Astrocyte (in vitro differentiated cells and primary cell): ENCODE measurements at regions not wholly inside any gene's neighbourhood (a gene's known extent, or its start where the extent isn't known, plus 50 kb on each side); places are given as distances from the start of the nearest gene placed in this dataset.

ENCODE experiments used
- DNase-seq: peaks from one replicate; pipeline ENCODE4 v3.0.0-alpha.2; 2010; ENCODE audit warnings: low read depth
- FAIRE-seq: peaks from 2 replicates; lab custom pipeline; 2011; peaks lifted over from hg19 to GRCh38; lab: Jason Lieb, UNC
- H2AFZ ChIP-seq: 2 replicates; pipeline ENCODE4 v1.6.0; 2012; ENCODE audit warnings: low read depth, low read length, inconsistent platforms
- H3K27ac ChIP-seq: 2 replicates; pipeline ENCODE4 v1.5.1; 2011; ENCODE audit warnings: low read depth, low read length, inconsistent platforms
- H3K27me3 ChIP-seq: 2 replicates; pipeline ENCODE4 v1.6.0; 2011; ENCODE audit warnings: low read length, inconsistent platforms; ENCODE audit not compliant: insufficient read depth
- H3K36me3 ChIP-seq: 2 replicates; pipeline ENCODE4 v1.5.1; 2011; ENCODE audit warnings: low read length, inconsistent platforms; ENCODE audit not compliant: insufficient read depth
- H3K4me1 ChIP-seq: 2 replicates; pipeline ENCODE4 v1.5.1; 2011; ENCODE audit warnings: low read length, inconsistent platforms; ENCODE audit not compliant: insufficient read depth
- H3K4me2 ChIP-seq: 2 replicates; pipeline ENCODE4 v1.6.0; 2012; ENCODE audit warnings: low read length, inconsistent platforms
- H3K4me3 ChIP-seq: 2 replicates; pipeline ENCODE4 v1.5.1; 2011; ENCODE audit warnings: low read depth, mild to moderate bottlenecking, low read length, inconsistent platforms; ENCODE audit not compliant: insufficient read depth
- H3K79me2 ChIP-seq: 2 replicates; pipeline ENCODE4 v1.6.0; 2012; ENCODE audit warnings: mild to moderate bottlenecking, low read length, inconsistent platforms; ENCODE audit not compliant: insufficient read depth
- H3K9ac ChIP-seq: 2 replicates; pipeline ENCODE4 v1.6.0; 2012; ENCODE audit warnings: mild to moderate bottlenecking, low read length, inconsistent platforms
- H3K9me3 ChIP-seq: 2 replicates; pipeline ENCODE4 v1.5.1; 2012; ENCODE audit warnings: low read depth, mild to moderate bottlenecking, low read length, inconsistent platforms; ENCODE audit not compliant: insufficient read depth
- H4K20me1 ChIP-seq: 2 replicates; pipeline ENCODE4 v1.6.0; 2012; ENCODE audit warnings: low read length, inconsistent platforms; ENCODE audit not compliant: insufficient read depth
- H3K27ac Mint-ChIP-seq: one replicate; pipeline ENCODE4 v1.8.0; 2021; ENCODE audit warnings: mild to moderate bottlenecking, mixed read lengths; ENCODE audit not compliant: unreplicated experiment
- H3K27me3 Mint-ChIP-seq: one replicate; pipeline ENCODE4 v1.8.0; 2021; ENCODE audit warnings: low read depth, mixed read lengths; ENCODE audit not compliant: unreplicated experiment
- H3K36me3 Mint-ChIP-seq: one replicate; pipeline ENCODE4 v1.8.0; 2021; ENCODE audit warnings: low read depth, mixed read lengths; ENCODE audit not compliant: unreplicated experiment
- H3K4me1 Mint-ChIP-seq: one replicate; pipeline ENCODE4 v1.8.0; 2021; ENCODE audit warnings: low read depth, mixed read lengths; ENCODE audit not compliant: unreplicated experiment
- H3K4me3 Mint-ChIP-seq: one replicate; pipeline ENCODE4 v1.8.0; 2021; ENCODE audit warnings: mild to moderate bottlenecking, moderate library complexity, mixed read lengths; ENCODE audit not compliant: unreplicated experiment
- H3K9me3 Mint-ChIP-seq: one replicate; pipeline ENCODE4 v1.8.0; 2021; ENCODE audit warnings: mild to moderate bottlenecking, mixed read lengths; ENCODE audit not compliant: unreplicated experiment
- EZH2 ChIP-seq: IDR thresholded peaks from 2 replicates; pipeline ENCODE4 v1.6.1; 2012; ENCODE audit warnings: mild to moderate bottlenecking, low read length, inconsistent platforms; ENCODE audit not compliant: insufficient read depth
- TF ChIP-seq, protein P1 (sequence below): IDR thresholded peaks from 2 replicates; pipeline ENCODE4 v1.5.1; 2011; ENCODE audit warnings: low read depth, mild to moderate bottlenecking, inconsistent platforms, low read length, moderate library complexity; ENCODE audit not compliant: insufficient read depth

DNA sequence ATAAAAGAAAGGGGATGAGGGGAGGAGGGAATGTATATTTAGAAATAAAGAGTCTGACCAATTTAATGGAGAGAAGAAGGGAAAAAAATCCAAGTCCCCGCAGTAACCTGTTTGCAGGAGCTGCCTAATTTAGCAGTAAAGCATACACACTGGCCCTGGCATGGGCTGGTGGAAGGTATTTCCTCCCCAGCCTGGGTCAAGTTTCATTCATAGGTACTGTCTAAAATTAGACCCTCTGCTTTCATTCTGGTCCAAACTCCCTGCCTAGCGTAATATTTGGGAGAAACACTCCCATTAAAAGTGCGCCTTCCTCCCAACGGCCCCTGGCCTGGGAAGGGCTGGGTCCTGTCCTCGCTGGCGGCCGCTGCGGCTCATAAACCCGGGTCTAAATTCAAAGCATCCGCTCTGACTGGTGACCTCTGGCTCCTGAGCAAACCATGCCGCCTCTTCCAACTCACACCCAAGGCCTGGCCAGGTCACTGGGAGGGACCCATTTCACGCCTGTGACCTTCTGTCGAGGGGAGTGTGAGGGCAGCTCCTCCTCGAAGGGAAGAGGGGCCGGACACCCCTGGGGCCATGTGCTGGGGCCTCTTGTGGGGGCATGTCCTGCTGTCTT, 123.2 kb downstream of the FGF18 start:
- peaks cover 20% of the 10 kb centered on the region for H3K27me3 Mint-ChIP-seq
- H3K9me3 Mint-ChIP-seq = no peaks in the 10 kb centered on the region
- FAIRE-seq (no peak), DNase-seq (no peak)
- peaks cover 6% of the 10 kb centered on the region for H3K4me1 Mint-ChIP-seq
- Histone ChIP-seq H3K9ac (no peak overlapping the region), H3K27ac (no peak overlapping the region), H2AFZ (no peak overlapping the region), H3K27me3 (peaks cover 2% of the 10 kb centered on the region), H3K9me3 (no peaks in the 10 kb centered on the region), H3K36me3 (no peaks in the 10 kb centered on the region), H3K4me2 (no peak overlapping the region), H3K79me2 (no peaks in the 10 kb centered on the region), H3K4me3 (no peak overlapping the region), H4K20me1 (no peaks in the 10 kb centered on the region), H3K4me1 (no peaks in the 10 kb centered on the region)
- no peak overlapping the region for H3K4me3 Mint-ChIP-seq
- no peak overlapping the region for H3K27ac Mint-ChIP-seq
- no peak for TF ChIP-seq EZH2
- TF ChIP-seq, protein P1, sequence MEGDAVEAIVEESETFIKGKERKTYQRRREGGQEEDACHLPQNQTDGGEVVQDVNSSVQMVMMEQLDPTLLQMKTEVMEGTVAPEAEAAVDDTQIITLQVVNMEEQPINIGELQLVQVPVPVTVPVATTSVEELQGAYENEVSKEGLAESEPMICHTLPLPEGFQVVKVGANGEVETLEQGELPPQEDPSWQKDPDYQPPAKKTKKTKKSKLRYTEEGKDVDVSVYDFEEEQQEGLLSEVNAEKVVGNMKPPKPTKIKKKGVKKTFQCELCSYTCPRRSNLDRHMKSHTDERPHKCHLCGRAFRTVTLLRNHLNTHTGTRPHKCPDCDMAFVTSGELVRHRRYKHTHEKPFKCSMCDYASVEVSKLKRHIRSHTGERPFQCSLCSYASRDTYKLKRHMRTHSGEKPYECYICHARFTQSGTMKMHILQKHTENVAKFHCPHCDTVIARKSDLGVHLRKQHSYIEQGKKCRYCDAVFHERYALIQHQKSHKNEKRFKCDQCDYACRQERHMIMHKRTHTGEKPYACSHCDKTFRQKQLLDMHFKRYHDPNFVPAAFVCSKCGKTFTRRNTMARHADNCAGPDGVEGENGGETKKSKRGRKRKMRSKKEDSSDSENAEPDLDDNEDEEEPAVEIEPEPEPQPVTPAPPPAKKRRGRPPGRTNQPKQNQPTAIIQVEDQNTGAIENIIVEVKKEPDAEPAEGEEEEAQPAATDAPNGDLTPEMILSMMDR = no peak
- no peaks in the 10 kb centered on the region for H3K36me3 Mint-ChIP-seq

DNA sequence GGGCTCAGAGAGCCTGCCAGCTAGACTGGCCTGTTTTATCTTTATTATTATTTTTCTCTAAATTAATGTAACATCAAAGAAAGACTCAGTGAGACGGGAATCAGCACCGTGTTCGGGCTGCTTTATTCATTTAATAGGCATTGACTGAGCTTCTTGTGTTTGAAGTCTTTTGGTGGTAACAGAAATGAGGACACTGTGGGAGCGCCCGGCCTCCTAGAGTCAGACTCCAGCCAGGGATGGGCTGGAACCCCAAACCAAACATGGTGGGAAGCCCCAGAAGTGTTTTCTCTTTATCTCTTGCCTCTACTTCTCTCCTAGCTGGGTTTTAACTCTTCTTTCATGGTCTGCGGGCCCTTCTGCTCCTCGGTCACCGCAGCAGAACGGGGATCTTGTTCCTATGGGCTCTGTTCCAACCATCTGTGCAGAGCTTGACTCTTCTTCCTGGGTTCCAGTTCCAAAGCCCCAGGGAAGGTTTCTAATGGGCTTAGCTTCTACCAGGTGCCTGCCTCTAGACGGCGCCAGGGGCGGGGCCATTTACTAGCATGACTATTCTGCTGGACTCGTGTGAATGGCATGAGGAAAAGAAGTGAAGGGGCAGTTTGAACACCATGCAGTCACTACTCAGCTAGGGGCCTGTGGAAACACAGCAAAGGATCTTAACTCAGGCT, 123.8 kb downstream of the FGF18 start:
- TF ChIP-seq, protein P1 = no peak
- TF ChIP-seq EZH2 = no peak
- Histone ChIP-seq H3K36me3 (no peaks in the 10 kb centered on the region), H3K79me2 (no peaks in the 10 kb centered on the region), H3K9me3 (no peaks in the 10 kb centered on the region), H3K4me1 (no peaks in the 10 kb centered on the region), H3K27me3 (peaks cover 2% of the 10 kb centered on the region), H3K27ac (no peak overlapping the region), H3K4me3 (no peak overlapping the region), H2AFZ (no peak overlapping the region), H4K20me1 (no peaks in the 10 kb centered on the region), H3K4me2 (no peak overlapping the region), H3K9ac (no peak overlapping the region)
- Mint-ChIP-seq H3K27ac (no peak overlapping the region), H3K9me3 (no peaks in the 10 kb centered on the region), H3K4me3 (no peak overlapping the region), H3K4me1 (peaks cover 5% of the 10 kb centered on the region), H3K36me3 (no peaks in the 10 kb centered on the region), H3K27me3 (peaks cover 20% of the 10 kb centered on the region)
- FAIRE-seq (no peak), DNase-seq (no peak)
